ENCODE measurements at regions not wholly inside any gene's neighbourhood (a gene's known extent, or its start where the extent isn't known, plus 50 kb on each side); places are given as distances from the start of the nearest gene placed in this dataset.
A peak's percentile ranks its signal among the peaks of the same experiment; 100 is the strongest.

DNA sequence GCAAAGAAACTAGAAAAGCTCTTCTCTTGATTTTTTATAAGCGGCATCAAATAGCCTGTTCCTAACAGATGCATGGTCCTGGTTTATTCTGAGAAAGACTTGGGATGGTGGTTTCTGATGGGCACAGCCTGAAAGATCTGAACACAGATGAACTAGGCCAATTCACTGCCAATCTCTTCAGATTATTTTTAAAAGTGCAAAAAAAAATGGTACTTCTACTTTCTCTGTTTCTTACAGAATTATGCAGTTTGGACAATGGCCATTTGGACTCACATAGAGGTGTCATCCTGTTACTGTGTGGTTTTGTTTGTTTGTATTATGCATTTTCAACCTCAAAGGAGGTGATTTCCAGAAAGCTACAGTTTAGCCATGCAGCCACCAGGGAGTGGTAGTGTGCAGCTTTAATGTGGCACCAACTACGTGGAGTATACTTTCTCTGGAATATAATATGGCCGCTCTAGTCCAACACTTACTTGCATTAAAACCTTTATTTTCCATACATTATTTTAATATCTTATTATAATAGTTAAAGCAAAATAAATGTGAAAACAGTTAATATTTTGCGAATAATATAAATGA, 469.8 kb upstream of the KIRREL3 start:
- TF ChIP-seq, protein P1, sequence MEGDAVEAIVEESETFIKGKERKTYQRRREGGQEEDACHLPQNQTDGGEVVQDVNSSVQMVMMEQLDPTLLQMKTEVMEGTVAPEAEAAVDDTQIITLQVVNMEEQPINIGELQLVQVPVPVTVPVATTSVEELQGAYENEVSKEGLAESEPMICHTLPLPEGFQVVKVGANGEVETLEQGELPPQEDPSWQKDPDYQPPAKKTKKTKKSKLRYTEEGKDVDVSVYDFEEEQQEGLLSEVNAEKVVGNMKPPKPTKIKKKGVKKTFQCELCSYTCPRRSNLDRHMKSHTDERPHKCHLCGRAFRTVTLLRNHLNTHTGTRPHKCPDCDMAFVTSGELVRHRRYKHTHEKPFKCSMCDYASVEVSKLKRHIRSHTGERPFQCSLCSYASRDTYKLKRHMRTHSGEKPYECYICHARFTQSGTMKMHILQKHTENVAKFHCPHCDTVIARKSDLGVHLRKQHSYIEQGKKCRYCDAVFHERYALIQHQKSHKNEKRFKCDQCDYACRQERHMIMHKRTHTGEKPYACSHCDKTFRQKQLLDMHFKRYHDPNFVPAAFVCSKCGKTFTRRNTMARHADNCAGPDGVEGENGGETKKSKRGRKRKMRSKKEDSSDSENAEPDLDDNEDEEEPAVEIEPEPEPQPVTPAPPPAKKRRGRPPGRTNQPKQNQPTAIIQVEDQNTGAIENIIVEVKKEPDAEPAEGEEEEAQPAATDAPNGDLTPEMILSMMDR (IDR thresholded peaks at IDR 0.05 in 2 of 3, conservative IDR thresholded peaks at IDR 0.05 in 1 of 3; ENCODE audit: control insufficient read depth in 2 of 3, extremely low read depth in 1 of 3, insufficient read depth in 1 of 3, low read depth in 3 of 3, low read length in 3 of 3): peak; percentile 23 to 51 (median 25); a peak in 4 of 6 replicates
- TF ChIP-seq TCF12 (IDR thresholded peaks at IDR 0.05; ENCODE audit: low read depth, low read length) (no peak), CREB1 (IDR thresholded peaks at IDR 0.05; ENCODE audit: low read depth) (no peak), SPI1 (IDR thresholded peaks at IDR 0.05; ENCODE audit: borderline replicate concordance, insufficient read depth, low read depth, low read length) (no peak), YY1 (IDR thresholded peaks at IDR 0.05; ENCODE audit: low read depth, low read length) (0 out of 2 replicates have a peak, but pooled peaks have one; percentile 28), MYC (IDR thresholded peaks at IDR 0.05; ENCODE audit: insufficient read depth, insufficient read length, insufficient replicate concordance, low read length, severe bottlenecking) (no peak), HDAC2 (IDR thresholded peaks at IDR 0.05) (no peak), POLR2A (IDR thresholded peaks at IDR 0.05; ENCODE audit: low read depth, low read length) (no peak)
- TF ChIP-seq, protein P2, sequence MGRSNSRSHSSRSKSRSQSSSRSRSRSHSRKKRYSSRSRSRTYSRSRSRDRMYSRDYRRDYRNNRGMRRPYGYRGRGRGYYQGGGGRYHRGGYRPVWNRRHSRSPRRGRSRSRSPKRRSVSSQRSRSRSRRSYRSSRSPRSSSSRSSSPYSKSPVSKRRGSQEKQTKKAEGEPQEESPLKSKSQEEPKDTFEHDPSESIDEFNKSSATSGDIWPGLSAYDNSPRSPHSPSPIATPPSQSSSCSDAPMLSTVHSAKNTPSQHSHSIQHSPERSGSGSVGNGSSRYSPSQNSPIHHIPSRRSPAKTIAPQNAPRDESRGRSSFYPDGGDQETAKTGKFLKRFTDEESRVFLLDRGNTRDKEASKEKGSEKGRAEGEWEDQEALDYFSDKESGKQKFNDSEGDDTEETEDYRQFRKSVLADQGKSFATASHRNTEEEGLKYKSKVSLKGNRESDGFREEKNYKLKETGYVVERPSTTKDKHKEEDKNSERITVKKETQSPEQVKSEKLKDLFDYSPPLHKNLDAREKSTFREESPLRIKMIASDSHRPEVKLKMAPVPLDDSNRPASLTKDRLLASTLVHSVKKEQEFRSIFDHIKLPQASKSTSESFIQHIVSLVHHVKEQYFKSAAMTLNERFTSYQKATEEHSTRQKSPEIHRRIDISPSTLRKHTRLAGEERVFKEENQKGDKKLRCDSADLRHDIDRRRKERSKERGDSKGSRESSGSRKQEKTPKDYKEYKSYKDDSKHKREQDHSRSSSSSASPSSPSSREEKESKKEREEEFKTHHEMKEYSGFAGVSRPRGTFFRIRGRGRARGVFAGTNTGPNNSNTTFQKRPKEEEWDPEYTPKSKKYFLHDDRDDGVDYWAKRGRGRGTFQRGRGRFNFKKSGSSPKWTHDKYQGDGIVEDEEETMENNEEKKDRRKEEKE (IDR thresholded peaks at IDR 0.05): no peak

Measured in GM12878 (cell line).